ENCODE measurements at regions not wholly inside any gene's neighbourhood (a gene's known extent, or its start where the extent isn't known, plus 50 kb on each side); places are given as distances from the start of the nearest gene placed in this dataset.

- TF ChIP-seq, protein P1, sequence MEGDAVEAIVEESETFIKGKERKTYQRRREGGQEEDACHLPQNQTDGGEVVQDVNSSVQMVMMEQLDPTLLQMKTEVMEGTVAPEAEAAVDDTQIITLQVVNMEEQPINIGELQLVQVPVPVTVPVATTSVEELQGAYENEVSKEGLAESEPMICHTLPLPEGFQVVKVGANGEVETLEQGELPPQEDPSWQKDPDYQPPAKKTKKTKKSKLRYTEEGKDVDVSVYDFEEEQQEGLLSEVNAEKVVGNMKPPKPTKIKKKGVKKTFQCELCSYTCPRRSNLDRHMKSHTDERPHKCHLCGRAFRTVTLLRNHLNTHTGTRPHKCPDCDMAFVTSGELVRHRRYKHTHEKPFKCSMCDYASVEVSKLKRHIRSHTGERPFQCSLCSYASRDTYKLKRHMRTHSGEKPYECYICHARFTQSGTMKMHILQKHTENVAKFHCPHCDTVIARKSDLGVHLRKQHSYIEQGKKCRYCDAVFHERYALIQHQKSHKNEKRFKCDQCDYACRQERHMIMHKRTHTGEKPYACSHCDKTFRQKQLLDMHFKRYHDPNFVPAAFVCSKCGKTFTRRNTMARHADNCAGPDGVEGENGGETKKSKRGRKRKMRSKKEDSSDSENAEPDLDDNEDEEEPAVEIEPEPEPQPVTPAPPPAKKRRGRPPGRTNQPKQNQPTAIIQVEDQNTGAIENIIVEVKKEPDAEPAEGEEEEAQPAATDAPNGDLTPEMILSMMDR (conservative IDR thresholded peaks at IDR 0.05; ENCODE audit: low read length), result no peak
- no peak for TF ChIP-seq EZH2phosphoT487 (IDR thresholded peaks at IDR 0.05; ENCODE audit: borderline replicate concordance)
Observed at GRCh38 chr6:71498638-71499037, 210.0 kb downstream of the OGFRL1 start.

Data from Loucy (cell line).